ENCODE measurements at regions not wholly inside any gene's neighbourhood (a gene's known extent, or its start where the extent isn't known, plus 50 kb on each side); places are given as distances from the start of the nearest gene placed in this dataset.
A peak's percentile ranks its signal among the peaks of the same experiment; 100 is the strongest.

GRCh38 chr5:105554568-105555169 lies 1992.1 kb upstream of the NUDT12 start:
- no peak for DNase-seq (ENCODE audit: low spot score)

GRCh38 chr5:105544300-105544699 lies 1981.7 kb upstream of the NUDT12 start:
- no peak for DNase-seq (ENCODE audit: low spot score)

DNA sequence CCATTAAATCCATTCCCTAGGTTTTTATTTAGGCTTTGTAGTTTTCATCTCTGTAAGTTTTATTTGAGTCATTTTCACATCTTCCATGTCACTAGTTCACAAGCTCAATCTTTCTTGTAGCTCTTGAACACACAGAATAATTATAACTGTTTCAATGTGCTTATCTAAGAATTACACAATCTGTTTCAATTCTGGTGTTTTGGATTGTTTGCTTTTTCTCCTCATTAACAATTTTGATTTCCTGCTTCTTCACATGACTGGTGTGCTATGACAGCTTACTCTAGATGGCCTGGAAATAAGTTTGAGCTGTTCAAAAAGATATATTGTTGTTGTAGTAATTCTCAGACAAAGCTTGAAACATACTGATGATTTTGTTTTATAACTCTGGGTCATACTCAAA lies 1974.1 kb upstream of the NUDT12 start:
- DNase-seq (ENCODE audit: low spot score) = no peak

- no peak for DNase-seq (ENCODE audit: low spot score)
These were observed 1968.2 kb upstream of the NUDT12 start for GRCh38 chr5:105530716-105531261.

GRCh38 chr5:105529851-105530250 lies 1967.3 kb upstream of the NUDT12 start:
- no peak for DNase-seq (ENCODE audit: low spot score)

DNA sequence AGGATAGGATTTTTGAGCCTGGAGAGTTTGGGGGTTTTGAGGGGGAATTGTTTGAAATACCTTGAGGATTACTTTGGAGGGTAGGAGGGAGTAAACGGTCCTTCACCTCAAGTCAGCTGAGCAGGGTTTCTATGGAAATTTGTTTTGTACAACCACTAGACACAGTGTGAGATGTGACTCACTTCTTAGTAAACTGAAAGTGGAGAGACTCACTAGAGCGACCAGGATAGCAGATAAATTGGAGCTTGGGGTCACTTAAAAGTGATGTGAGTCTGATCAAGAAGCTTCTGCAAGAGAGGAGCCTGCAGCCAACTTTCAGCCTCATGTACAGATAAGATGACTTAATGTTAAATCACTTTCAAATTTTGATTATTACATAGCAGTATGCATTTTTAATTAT lies 1945.9 kb upstream of the NUDT12 start:
- DNase-seq (ENCODE audit: low spot score) = no peak

DNA sequence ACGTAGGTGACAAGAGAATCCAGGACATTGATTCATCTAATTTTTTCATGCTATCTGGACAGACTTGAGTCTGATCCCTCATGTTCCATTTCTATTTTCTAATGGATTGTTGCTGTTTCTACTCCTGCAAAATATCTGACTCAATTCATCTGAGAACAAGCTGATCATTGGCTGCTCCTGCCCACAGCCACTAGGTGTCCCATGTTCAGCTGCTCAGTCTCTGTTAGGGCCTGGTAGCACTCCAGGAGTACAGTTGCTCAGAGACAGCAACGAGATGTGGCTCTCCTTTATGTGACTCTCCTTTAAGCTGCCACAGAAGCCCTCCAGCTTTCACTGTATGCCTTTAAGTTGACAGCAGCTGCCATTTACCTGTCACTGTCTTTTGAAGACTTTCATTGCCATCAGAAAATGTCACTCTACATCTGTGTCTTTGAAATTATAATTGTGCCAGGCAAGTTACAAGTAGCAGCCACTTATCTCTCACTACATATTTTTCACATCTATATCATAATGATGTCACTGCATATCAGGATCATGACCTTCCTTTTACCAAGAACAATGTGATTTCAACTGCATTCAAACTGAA lies 1944.2 kb upstream of the NUDT12 start:
- DNase-seq (ENCODE audit: low spot score) = no peak

- DNase-seq (ENCODE audit: low spot score) = no peak
These were observed 1941.4 kb upstream of the NUDT12 start for GRCh38 chr5:105503950-105504349.

DNA sequence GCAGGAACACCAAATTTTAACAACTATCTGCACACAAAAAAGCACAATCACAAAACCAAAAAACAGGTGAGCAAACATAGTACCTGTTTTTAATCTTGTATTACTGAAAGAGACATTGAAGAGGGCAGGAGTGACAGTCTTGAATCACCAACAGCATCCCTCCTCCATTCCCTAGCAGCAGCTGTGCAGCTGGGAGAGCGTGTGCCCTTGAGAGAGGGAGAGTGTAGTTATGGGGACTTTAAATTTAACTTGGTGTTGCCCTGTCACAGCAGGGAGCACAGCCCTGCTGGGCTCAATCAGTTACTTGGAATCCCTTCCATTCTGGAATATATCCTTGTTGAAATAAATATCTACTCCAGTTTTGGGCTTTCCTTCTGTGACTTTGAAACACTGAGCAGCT lies 1938.7 kb upstream of the NUDT12 start:
- no peak for DNase-seq (ENCODE audit: low spot score)

DNA sequence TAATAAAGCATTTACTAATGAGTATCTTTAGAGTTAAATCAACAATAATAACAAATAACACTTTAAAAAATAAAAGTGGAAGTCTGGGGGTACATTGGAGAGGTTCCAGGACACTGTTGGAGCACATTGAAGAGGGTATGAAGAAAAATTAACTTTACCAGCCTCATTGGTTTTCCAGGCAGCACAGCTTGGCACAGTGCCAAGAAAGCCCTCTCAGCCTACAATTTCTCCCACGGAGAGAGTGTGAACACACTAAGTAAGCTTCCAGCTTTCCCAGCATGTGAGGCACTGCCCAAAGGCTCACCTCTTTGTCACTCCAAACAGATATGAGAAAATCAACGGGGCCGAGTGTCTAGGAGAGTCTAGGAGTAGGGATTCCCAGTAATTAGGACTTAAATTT lies 1912.8 kb upstream of the NUDT12 start:
- peak; percentile 7 for DNase-seq (ENCODE audit: low spot score)

DNA sequence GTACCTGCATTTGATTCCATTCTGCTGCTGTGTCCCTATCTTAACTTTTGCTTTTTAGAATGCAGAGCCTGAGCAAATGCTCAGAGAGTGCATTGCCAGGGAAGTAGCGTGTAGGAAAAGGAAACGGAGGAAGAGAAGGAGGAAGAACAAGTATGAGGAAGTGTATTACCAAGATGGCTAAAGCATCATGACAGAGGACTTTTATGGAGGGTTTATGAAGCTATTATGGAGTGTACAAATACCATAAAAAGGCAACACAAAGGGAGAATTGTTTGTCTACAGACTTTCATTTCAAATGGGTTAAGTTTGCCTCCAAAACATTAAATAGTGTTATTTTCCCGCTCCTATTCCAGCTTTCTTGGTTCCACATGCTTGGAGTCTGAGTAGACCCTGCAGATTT lies 1899.8 kb upstream of the NUDT12 start:
- no peak for DNase-seq (ENCODE audit: low spot score)

- DNase-seq (ENCODE audit: low spot score) = no peak
These were observed 1898.1 kb upstream of the NUDT12 start for GRCh38 chr5:105460721-105461120.

DNA sequence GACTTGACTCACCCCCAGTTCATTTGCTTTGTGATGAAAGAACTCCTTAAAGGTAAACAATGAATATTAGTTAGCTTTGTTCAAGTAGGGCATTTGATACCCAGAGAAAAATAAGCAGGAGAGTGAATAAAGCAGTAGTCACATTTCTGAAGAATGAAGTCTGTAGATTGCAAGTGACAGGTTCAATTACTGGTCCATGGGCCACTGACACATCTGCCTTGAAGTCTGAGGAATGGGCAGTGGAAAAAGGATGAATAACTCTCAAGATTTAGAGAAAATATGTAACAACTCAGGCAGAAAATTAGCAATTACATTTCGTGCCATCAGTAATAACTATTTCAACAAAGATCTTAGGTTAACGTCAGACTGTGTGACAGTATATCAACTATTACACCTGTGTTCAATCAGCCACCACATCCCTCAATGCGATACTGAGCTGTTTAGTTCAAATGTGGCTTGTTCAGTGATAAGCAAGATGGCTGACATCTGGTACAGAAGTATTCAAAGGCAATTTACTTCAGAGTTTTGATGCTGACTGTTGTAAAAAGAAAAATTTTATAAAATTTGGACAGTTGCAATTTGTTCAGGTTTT lies 1890.7 kb upstream of the NUDT12 start:
- DNase-seq (ENCODE audit: low spot score) = no peak

DNA sequence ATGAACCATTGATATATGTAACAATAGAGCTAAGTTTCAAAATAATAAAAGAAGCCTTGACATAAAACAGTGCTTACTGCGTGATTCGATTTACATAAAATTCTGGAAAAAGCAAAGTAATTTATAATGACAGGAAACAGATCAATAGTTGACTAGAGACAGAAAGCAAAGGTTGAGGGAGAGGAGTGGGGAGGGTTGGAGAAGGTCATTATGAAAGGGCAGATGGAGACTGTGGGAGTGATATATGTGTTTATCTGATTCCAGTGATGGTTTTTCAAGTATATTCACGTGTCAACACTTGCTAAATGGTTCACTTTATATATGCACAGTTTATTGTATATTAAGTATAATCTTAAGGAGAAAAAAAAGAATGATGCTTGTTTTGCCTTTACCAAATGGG lies 1885.7 kb upstream of the NUDT12 start:
- DNase-seq (ENCODE audit: low spot score) = no peak

DNA sequence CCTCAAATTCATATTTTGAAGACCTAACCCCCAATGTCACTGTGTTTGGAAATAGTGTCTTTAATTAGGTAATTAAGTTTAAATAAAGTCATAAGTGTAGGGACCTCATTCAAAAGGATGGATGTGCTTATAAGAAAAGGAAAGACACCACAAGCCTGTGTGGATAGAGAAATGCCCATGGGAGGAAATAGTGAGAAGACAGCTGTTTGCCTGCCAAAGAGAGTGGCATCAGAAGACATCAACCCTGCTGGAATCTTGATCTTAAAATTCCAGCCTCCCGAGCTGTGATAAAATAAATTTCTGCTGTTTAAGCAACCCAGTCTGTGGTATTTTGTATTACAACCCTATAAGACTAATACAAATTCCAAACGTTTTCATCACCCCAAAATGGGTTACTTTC lies 1867.9 kb upstream of the NUDT12 start:
- no peak for DNase-seq (ENCODE audit: low spot score)

DNA sequence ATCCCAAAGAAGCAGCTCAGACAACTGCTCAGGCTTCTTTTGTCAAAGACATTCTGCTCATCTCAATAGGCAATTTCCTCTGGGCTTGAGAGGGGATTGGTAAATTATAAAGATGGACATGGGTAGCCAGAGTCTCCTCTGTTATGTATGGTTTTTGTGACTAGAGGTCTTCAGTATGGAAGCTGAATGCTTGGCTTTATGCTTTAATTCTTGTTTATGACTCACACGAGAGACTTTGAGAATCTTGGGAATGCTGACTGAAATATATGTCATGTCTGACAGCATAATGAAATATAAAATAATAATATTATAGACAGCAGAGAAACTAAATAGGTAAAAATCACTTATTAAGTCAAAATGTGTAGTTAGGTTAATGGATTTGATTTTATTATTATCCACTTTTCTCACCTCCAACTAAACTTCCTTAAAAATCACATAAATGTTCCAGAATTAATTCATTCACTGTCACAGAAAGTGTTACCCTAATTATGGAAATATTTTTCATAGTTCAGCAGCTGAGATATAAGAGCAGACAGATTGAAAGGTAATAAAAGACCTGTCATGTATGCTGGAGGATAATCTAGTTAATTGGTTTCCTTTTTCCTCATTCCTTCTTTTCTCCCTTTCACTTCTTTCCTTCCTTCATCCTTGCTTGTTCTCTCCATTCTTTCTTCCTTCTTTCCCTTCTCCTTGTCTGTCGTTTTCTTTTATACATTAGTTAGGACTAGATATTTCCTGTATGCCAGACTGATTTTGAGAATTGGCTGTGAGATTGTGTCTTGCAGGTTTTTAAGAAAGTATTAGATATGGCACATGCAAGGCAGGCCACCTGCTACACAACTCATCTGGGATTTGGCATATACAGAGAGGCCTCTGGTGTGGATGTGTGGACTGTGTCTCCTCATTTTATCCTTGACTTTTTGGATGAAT lies 1866.1 kb upstream of the NUDT12 start:
- DNase-seq (ENCODE audit: low spot score) = no peak

GRCh38 chr5:105414067-105414466 lies 1851.5 kb upstream of the NUDT12 start:
- no peak for DNase-seq (ENCODE audit: low spot score)

- no peak for DNase-seq (ENCODE audit: low spot score)
These were observed 1850.9 kb upstream of the NUDT12 start for GRCh38 chr5:105413406-105413990.

GRCh38 chr5:105409695-105410094 lies 1847.1 kb upstream of the NUDT12 start:
- DNase-seq (ENCODE audit: low spot score) = no peak

- no peak for DNase-seq (ENCODE audit: low spot score)
These were observed 1844.6 kb upstream of the NUDT12 start for GRCh38 chr5:105407200-105407599.

GRCh38 chr5:105397749-105398148 lies 1835.2 kb upstream of the NUDT12 start:
- DNase-seq (ENCODE audit: low spot score) = no peak

DNA sequence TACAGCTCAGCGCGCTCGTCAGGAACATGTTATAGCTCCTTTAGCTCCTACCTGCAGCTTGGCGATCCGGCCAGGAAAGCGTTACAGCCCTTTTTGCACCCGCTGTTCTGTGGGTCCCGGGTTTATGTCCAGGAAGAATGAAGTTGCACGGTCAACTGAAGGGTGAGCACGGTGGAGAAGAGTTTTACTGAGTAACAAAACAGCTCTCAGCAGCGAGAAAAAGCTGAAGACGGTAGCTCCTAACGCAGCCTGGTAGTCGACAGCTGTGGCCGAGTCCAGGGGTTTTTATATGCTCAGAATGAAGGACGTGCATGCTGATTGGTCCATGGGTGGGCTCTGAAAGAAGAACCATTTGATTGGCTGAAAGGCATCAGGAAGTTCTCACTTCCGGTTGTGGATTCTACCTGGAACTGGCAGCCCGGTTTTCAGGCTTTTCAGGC lies 1830.1 kb upstream of the NUDT12 start:
- DNase-seq (ENCODE audit: low spot score) = no peak

Measured in hematopoietic multipotent progenitor cell treated with erythropoietin and hydrocortisone succinate and interleukin-3 and kit ligand, for 17 days (in vitro differentiated cells).